ACHN (cell line): ENCODE measurements at regions not wholly inside any gene's neighbourhood (a gene's known extent, or its start where the extent isn't known, plus 50 kb on each side); places are given as distances from the start of the nearest gene placed in this dataset.
"Not testable (repeated sequence)": the region's sequence is repeated elsewhere in the genome, so short reads cannot be mapped to it uniquely, and the experiment has no call there.

Experiments
- DNase-seq: peaks from one replicate; pipeline ENCODE4 v3.0.0-alpha.2; 2015
- in situ Hi-C: cut with HindIII; loops from 2 replicates; pipeline ENCODE4 v1.10.0; 2017; ENCODE audit warnings: low sequenced_read_pairs, low pct_ligation_motif_present, low pct_unique_long_range_greater_than_20kb

GRCh38 chr5:99460701-99461100 lies 531.9 kb upstream of the CHD1 start:
- in situ Hi-C loops, result no loop called here
- no peak for DNase-seq

GRCh38 chr5:99453196-99453595 lies 524.4 kb upstream of the CHD1 start:
- in situ Hi-C loops, result no loop called here
- no peak for DNase-seq

GRCh38 chr5:99449786-99450185 lies 521.0 kb upstream of the CHD1 start:
- DNase-seq, result peak; percentile 43
- in situ Hi-C loops, result no loop called here

DNA sequence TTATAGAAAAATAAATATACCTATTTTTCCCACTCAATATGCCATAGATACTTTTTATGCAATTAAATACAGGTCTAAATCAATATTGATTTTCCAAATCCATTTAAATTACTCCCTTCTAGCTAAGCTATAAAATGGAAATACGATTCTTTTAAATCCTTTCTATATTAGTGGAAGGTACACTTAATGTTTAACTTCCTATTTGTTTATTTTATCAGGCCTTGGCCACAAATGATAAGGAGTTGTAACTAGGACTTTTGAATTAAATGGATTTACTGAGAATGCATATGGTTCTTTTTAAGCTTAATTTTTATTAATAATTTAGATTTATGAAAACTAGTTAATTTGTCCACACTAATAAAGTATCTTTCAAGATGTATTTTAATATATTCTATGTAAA lies 517.0 kb upstream of the CHD1 start:
- no peak for DNase-seq
- in situ Hi-C loops, result no loop called here

DNA sequence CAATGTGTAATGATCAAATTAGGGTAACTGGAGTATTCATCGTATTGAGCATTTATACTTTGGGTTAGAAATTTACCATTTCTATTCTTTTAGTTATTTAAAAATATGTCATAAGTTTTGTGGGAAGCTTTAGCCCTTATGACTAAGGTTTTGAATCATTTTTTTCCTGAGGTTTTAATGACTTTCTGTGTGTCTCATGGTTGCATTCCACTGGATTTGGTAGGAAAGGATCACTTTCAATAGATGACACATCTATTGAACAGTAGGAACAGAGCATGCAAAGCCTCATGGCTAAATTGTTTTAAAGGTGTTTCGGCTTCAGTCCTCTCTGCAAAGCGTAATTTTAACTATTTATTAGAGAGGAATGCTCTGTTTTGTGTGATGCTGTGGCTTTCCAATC lies 512.4 kb upstream of the CHD1 start:
- in situ Hi-C loops, result no loop called here

DNA sequence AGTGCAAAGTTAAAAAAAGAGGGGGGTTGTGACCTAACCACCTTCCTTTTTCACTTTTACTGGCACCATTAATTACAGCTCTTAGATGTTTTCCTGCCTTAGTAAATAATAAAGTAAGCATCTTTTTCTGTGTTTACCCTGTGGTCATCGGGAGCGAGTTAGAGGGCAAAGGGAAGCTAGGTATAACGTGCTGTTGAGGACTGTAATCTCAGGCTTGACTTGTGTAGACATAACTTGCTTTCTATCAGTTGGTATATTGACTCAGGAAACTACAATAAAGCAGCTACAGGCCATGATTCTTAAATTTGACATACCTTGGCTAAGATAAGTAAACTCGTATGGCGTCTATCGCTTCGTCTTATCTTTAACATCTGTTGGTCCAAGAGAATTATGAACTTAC lies 509.8 kb upstream of the CHD1 start:
- in situ Hi-C loops, result no loop called here
- no peak for DNase-seq

More for the DNA sequence above, 512.4 kb upstream of the CHD1 start:
- no peak for DNase-seq

DNA sequence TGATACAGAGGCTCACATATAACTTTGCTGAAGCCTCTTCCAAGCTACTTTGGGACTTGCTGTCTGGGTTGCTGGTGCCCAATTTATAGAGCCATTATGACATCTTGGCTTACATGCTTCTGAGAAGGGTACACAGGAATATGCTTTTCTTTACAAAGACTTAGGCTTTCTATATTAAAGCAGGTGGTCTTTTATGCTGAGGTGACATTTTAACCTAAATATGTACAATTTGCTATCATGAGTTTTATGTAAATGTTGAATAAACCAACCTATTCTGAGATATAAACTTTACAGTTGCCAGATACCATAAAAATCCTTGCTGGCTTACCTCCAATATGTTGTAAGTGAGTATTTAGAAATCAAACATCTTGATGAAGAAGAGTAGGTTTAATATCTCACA lies 509.2 kb upstream of the CHD1 start:
- no peak for DNase-seq
- in situ Hi-C loops, result no loop called here

- DNase-seq, in situ Hi-C loops: not testable (repeated sequence)
Measured at GRCh38 chr5:99423396-99423795, 494.6 kb upstream of the CHD1 start.

- in situ Hi-C loops, DNase-seq: not testable (repeated sequence)
Measured at GRCh38 chr5:99418640-99419039, 489.8 kb upstream of the CHD1 start.

GRCh38 chr5:99410386-99410785 lies 481.6 kb upstream of the CHD1 start:
- in situ Hi-C loops, result not testable (repeated sequence)

DNA sequence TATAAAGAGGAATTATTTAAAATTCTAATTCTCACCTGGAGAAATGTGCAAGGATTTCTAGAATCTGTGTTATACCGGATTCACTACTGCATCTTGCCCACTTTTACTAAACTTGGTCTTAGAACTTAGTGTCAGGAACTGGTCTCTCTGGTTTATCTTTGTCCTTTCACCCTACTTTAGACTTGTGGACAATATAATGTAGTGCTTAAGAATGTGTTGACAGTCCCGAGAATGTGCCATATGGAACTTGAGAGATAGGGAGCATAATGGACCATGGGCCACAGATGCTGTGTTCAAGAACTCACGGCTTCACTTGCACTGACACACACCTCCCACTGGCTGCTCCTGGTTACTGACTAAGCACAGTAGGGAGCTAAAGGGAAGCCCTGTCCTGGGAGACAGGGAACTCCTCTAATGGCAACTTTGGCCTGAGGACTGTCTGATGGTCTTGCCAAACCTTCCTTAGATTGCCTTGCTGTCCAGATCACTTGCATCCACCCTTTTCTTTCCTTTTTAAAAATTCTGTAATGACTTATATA lies 476.0 kb upstream of the CHD1 start:
- DNase-seq, in situ Hi-C loops: not testable (repeated sequence)

More at GRCh38 chr5:99410386-99410785, 481.6 kb upstream of the CHD1 start:
- not testable (repeated sequence) for DNase-seq

DNA sequence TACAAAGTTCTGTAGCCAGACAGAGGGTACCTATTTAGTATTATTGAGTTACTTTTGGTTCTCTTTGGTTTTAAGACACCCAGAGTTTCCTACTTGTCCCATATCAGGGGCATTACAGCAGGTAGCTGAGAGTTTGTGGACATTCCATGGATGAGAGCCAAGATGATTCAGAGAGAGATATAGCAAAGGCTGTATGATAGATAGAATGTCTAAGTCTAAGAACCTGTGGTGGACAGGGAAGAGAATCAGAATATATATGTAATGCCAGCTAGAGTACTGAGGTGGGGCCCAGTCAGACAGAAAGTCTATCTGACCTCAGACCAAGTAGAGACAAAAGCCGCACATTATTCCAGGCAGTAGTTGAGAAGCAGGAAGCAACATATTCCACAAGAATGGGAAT lies 471.8 kb upstream of the CHD1 start:
- in situ Hi-C loops, DNase-seq: not testable (repeated sequence)

DNA sequence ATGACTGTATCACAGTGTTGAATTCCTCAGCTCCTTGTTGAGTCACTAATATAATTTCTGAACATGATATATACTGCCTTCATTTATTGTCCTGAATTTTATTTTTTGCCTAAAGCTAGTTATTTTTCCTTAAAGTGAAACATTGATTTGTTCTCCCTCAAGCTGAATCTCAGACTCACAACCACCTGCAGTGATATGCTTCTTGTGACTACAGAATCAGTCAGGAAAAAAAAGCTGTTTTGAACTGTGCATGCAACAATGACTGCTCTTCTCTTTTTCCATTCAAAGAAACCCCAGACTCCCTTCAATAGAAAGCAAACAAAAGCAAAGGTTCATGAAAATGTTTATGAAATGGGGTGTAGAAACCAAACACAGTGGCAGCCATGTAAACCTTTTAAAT lies 470.2 kb upstream of the CHD1 start:
- in situ Hi-C loops, result no loop called here
- no peak for DNase-seq

- in situ Hi-C loops, result no loop called here
- no peak for DNase-seq
Measured at GRCh38 chr5:99386406-99387077, 457.7 kb upstream of the CHD1 start.

DNA sequence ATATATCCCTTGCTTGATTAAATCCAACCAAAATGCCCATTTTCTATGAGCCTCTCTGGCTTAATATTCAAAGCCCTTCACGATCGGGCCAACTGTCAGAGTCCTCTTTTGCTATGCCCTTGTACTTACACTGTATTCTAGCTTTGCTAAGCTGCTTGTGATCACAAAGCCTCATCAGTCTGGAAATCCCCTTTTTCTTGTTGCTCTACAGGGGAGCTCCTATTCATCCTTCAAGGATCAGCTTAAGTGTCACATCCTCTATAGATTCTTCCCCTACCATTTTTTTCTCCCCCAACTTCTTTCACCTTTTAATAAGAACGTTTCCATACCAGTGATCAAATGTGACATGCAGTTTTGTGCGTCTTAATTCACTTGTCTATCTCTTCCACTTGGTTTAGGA lies 450.4 kb upstream of the CHD1 start:
- in situ Hi-C loops, result no loop called here
- no peak for DNase-seq

DNA sequence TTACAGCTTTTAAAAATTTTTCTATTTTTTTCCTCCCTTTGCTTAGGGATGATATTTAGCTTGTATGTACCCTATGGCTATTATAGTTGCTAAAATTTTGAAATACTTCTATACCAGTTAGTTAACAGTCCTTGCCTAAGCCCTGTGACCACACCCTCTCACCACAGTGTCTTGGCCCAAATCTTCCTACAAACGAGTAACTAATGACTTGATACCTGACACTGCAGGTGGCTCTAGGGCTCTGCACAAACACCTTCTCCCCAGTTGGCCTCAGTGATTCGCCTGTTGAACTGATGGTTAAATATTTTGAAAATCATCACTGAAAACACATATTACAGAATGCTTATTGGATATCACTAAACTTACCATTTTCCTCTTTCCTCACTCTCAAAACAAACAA lies 449.6 kb upstream of the CHD1 start:
- in situ Hi-C loops, result no loop called here
- no peak for DNase-seq

DNA sequence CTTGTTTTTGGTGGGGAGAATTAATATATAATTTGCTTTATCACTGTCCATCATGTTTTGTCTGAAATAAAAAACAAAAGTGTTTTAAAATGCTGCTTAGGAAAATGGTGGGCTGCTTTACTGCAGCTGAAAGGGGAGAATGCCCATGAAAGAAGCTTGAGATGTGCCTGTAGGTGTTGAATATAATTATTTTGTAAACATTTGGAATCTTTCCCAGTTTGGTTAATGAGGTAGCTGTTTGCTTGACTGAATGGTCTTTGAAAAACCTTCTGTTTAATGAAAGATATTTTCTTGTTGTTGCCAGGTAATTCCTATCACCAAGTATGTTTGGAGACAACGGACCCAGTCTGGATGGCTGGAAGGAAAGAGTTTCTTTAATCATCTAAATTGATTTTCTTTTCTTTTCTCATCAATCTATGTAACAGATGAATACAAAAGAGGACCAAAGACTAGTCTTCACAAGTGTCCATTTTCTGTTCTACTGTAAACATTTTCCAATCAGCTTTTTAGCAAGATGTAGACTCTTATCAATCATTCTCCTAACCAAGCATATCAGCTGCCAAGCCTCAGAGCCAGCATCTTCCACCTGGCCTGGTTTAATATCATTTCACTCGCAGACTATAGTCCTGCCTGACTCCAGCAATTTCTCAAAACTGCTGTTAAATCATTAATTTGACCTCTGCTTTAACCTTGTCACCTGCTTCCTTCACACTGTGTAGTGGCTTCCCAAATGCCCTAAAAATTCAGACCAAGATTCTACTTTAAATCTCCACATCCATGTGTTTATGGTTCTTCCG lies 441.2 kb upstream of the CHD1 start:
- in situ Hi-C loops, result no loop called here
- DNase-seq, result no peak

DNA sequence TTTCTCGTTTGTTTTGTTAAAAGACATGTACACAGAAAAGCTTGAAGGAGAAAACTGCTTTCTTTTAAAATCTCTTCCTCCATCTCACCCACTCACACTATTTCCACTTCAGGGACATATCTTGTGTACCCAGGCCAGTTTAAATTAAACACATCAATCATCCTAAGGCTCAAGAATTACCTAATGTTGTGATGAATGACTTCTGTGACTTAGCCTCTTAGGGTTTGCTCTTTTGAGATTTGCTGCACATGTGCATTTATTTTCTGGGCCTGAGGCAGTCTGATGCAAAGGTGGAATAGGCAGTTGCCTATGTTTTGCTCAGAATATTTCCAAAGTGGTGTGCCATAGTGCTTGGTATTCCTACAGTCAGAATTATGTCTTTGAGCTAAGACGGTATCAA lies 439.9 kb upstream of the CHD1 start:
- no peak for DNase-seq
- in situ Hi-C loops, result no loop called here

DNA sequence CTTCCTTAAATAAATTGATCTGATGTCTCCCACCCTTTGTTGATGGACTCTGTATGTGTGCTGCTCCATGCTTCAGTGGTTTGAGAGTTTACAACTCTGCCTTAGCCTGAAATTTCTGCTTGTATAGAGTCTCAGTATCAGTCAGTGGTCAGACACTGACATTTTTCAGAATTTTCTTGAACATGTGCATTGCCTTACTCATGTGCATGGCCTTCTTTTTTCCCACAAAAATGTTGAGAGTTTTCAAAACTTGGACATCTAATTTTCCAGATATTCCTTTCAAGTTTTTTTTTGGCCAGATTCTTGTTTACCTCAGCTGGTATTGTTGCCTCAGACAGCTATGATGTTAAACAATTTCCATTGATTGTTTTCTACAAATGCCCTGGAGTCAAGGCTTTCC lies 427.1 kb upstream of the CHD1 start:
- in situ Hi-C loops, result no loop called here

DNA sequence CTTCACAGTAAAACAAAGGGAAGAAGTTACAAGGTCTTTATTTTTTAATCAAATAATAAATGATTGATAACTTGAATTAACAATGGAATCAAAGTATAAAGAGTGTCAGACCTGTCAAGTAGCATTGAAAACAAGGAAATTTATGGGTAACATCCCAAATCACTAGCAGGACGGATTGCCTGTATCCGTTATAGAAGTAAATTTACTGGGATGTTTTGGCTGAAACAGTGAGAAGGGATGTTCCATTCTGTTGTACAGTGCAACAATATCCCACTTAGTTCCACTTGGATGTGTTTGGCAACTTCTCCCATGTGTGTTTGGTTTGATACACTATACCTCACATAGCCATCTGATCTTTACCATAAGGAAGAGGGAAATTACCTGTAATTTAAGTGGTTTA lies 421.0 kb upstream of the CHD1 start:
- in situ Hi-C loops, result no loop called here
- no peak for DNase-seq

More for the DNA sequence above, 427.1 kb upstream of the CHD1 start:
- DNase-seq, result no peak
